Breast epithelium (tissue), 4 donors: ENCODE measurements at regions not wholly inside any gene's neighbourhood (a gene's known extent, or its start where the extent isn't known, plus 50 kb on each side); places are given as distances from the start of the nearest gene placed in this dataset.

Experiments
- DNase-seq, 2 donors: peaks; one replicate each; pipeline ENCODE4 v3.0.0-alpha.2; 2019; ENCODE audit warnings: low spot score in 2 of 2
- H3K27ac ChIP-seq, 2 donors: fragments of 200-600 bp; sonication (generic) in 1 of 2; one replicate each; pipeline ENCODE4 v1.5.1; 2016 to 2019; ENCODE audit warnings: mild to moderate bottlenecking in 1 of 2
- H3K27me3 ChIP-seq, 2 donors: fragments of 200-600 bp; sonication (generic) in 1 of 2; one replicate each; pipeline versions ENCODE4 v1.5.1 to v1.6.0; 2017 to 2019; ENCODE audit warnings: control low read depth in 1 of 2, mild to moderate bottlenecking in 1 of 2
- H3K36me3 ChIP-seq: fragments of 200-600 bp; one replicate; pipeline ENCODE4 v1.5.1; 2019
- H3K4me1 ChIP-seq, 2 donors: fragments of 200-600 bp; sonication (generic); one replicate each; pipeline ENCODE4 v1.5.1; 2016 to 2019; ENCODE audit warnings: control low read depth in 1 of 2
- H3K4me3 ChIP-seq, 3 donors: fragments of 200-600 bp; sonication (generic); 1 replicate in 2 of 3; 2 replicates in 1 of 3; pipeline ENCODE4 v1.5.1; 2016 to 2019; ENCODE audit warnings: mild to moderate bottlenecking in 3 of 3, moderate library complexity in 2 of 3
- H3K9me3 ChIP-seq, 2 donors: fragments of 200-600 bp; sonication (generic) in 1 of 2; one replicate each; pipeline ENCODE4 v1.5.1; 2016 to 2019; ENCODE audit warnings: control low read depth in 1 of 2
- CTCF ChIP-seq, 3 donors: fragments of 450-650 bp; IDR thresholded peaks; one replicate each; pipeline ENCODE4 v1.5.1; 2016 to 2017; ENCODE audit warnings: antibody characterized with exemption in 3 of 3, mild to moderate bottlenecking in 3 of 3, moderate library complexity in 3 of 3
- POLR2A ChIP-seq: fragments of 450-650 bp; IDR thresholded peaks from one replicate; pipeline ENCODE4 v1.6.1; 2016; ENCODE audit warnings: antibody characterized with exemption, mild to moderate bottlenecking, moderate library complexity
- POLR2AphosphoS5 ChIP-seq, 3 donors: sonication (generic); formaldehyde crosslinking; IDR thresholded peaks; one replicate each; pipeline ENCODE4 v1.6.1; 2017; ENCODE audit warnings: antibody characterized with exemption in 3 of 3
- intact Hi-C: fragments of 100-400 bp; cut with DNase I; formaldehyde crosslinking; loops from one replicate; pipeline ENCODE4 v1.15.1; 2023; ENCODE audit warnings: low total_unique reads

DNA sequence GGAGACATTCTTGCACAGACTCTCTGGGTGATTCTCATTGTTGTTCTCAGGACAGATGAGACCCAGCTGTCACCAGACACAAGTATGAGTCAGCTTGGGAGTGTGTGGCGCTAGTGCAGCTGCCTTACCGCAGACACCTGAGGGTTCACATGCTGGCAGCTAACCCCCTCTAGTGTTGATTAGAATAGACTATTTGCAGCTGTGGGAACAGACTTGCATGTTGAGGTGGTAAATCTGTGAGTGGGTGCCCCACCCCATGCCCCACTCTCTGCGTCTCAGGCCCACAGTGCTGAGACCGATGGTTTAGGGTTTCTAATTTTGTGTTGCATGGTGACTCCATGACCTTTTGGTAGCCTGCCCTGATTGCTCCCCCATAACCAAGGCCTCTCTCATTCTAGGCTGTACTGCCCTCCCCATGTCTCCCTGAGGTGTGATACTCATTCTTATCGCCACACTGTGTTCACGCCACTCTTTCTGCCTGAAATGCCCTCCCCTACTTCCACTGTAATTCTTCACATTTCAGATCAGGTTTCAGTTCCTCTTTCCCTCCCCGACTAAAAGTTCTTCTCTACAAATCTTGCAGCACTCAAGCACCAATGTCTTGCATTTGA lies 73.7 kb upstream of the KIRREL3 start:
- TF ChIP-seq POLR2A (no peak), POLR2AphosphoS5 (IDR thresholded peaks at IDR 0.05) (no peak), CTCF (IDR thresholded peaks at IDR 0.05) (no peak)
- Histone ChIP-seq H3K36me3 (no peaks in the 10 kb centered on the region), H3K4me3 (no peak overlapping the region), H3K27ac (no peak overlapping the region), H3K9me3 (no peaks in the 10 kb centered on the region), H3K4me1 (no peaks in the 10 kb centered on the region), H3K27me3 (no peaks in the 10 kb centered on the region)
- intact Hi-C loops: no loop called here
- DNase-seq: no peak

GRCh38 chr11:127073621-127074020 lies 73.1 kb upstream of the KIRREL3 start:
- no peak for TF ChIP-seq CTCF (IDR thresholded peaks at IDR 0.05)
- TF ChIP-seq POLR2A: no peak
- no peak for TF ChIP-seq POLR2AphosphoS5 (IDR thresholded peaks at IDR 0.05)
- Histone ChIP-seq H3K9me3 (no peaks in the 10 kb centered on the region), H3K27ac (no peak overlapping the region), H3K4me1 (no peaks in the 10 kb centered on the region), H3K4me3 (no peak overlapping the region), H3K36me3 (no peaks in the 10 kb centered on the region), H3K27me3 (no peaks in the 10 kb centered on the region)
- no peak for DNase-seq
- intact Hi-C loops: no loop called here

- no peaks in the 10 kb centered on the region for H3K4me1 ChIP-seq
- intact Hi-C loops: no loop called here
- H3K27me3 ChIP-seq: no peaks in the 10 kb centered on the region
- no peaks in the 10 kb centered on the region for H3K36me3 ChIP-seq
- TF ChIP-seq POLR2A (no peak), POLR2AphosphoS5 (IDR thresholded peaks at IDR 0.05) (no peak), CTCF (IDR thresholded peaks at IDR 0.05) (no peak)
- DNase-seq: no peak
- no peaks in the 10 kb centered on the region for H3K9me3 ChIP-seq
- H3K27ac ChIP-seq: no peak overlapping the region
- H3K4me3 ChIP-seq: no peak overlapping the region
Measured at GRCh38 chr11:127071606-127072005, 71.0 kb upstream of the KIRREL3 start.

- no peak overlapping the region for H3K4me3 ChIP-seq
- H3K27ac ChIP-seq: no peak overlapping the region
- intact Hi-C loops: no loop called here
- TF ChIP-seq CTCF (IDR thresholded peaks at IDR 0.05): no peak
- no peak for TF ChIP-seq POLR2AphosphoS5 (IDR thresholded peaks at IDR 0.05)
- no peak for TF ChIP-seq POLR2A
- no peak for DNase-seq
- H3K36me3 ChIP-seq: no peaks in the 10 kb centered on the region
- no peaks in the 10 kb centered on the region for H3K4me1 ChIP-seq
- no peaks in the 10 kb centered on the region for H3K9me3 ChIP-seq
- H3K27me3 ChIP-seq: no peaks in the 10 kb centered on the region
Measured at GRCh38 chr11:127070808-127071207, 70.2 kb upstream of the KIRREL3 start.

- Histone ChIP-seq H3K27ac (no peak overlapping the region), H3K4me1 (no peaks in the 10 kb centered on the region), H3K36me3 (no peaks in the 10 kb centered on the region), H3K9me3 (no peaks in the 10 kb centered on the region), H3K27me3 (no peaks in the 10 kb centered on the region), H3K4me3 (no peak overlapping the region)
- DNase-seq: no peak
- no peak for TF ChIP-seq POLR2AphosphoS5 (IDR thresholded peaks at IDR 0.05)
- TF ChIP-seq CTCF (IDR thresholded peaks at IDR 0.05): no peak
- no peak for TF ChIP-seq POLR2A
- intact Hi-C loops: no loop called here
Measured at GRCh38 chr11:127066401-127067090, 66.0 kb upstream of the KIRREL3 start.
